Endothelial cell of umbilical vein (primary cell): ENCODE measurements at regions not wholly inside any gene's neighbourhood (a gene's known extent, or its start where the extent isn't known, plus 50 kb on each side); places are given as distances from the start of the nearest gene placed in this dataset.

Source experiments
- BruUV-seq: library from RNA; stranded (reverse); fragments of 400-500 nt; replicated peaks from 2 replicates; lab custom pipeline; 2021; lab: Mats Ljungman, UMichigan
- CTCF ChIA-PET: fragments of 300-600, 350-600 bp; sonication (Branson Sonifier 250); formaldehyde crosslinking; loops from one replicate; lab custom pipeline; 2021; ENCODE audit warnings: antibody characterized with exemption, inconsistent platforms; lab: Charles Lee
- POLR2A ChIA-PET: fragments of 300-600, 350-600 bp; sonication (Branson Sonifier 250); formaldehyde crosslinking; loops from one replicate; lab custom pipeline; 2021; ENCODE audit warnings: antibody characterized with exemption, inconsistent platforms; lab: Charles Lee
- DNase-seq: peaks from one replicate; pipeline ENCODE4 v3.0.0-alpha.2; 2011; ENCODE audit warnings: low read depth, low spot score
- FAIRE-seq: peaks from 2 replicates; lab custom pipeline; 2011; peaks lifted over from hg19 to GRCh38; lab: Jason Lieb, UNC
- H2AFZ ChIP-seq: 2 replicates; pipeline ENCODE4 v1.6.0; 2012; ENCODE audit warnings: low read depth, low read length, control low read depth, inconsistent platforms
- H3K27ac ChIP-seq: 2 replicates; pipeline ENCODE4 v1.5.1; 2011; ENCODE audit warnings: low read depth, mild to moderate bottlenecking, control low read depth, low read length, moderate library complexity; ENCODE audit not compliant: insufficient read depth
- H3K27me3 ChIP-seq, 2 experiments: 2 replicates each; pipeline versions ENCODE4 v1.6.0 to v1.6.1; 2011; ENCODE audit warnings: low read length in 2 of 2, mixed read lengths in 1 of 2; ENCODE audit not compliant: control insufficient read depth in 2 of 2, insufficient read depth in 2 of 2
- H3K36me3 ChIP-seq, 2 experiments: 2 replicates in 1 of 2; 3 replicates in 1 of 2; pipeline ENCODE4 v1.5.1; 2011; ENCODE audit warnings: low read length in 2 of 2, mild to moderate bottlenecking in 1 of 2, moderate library complexity in 1 of 2; ENCODE audit not compliant: control insufficient read depth in 2 of 2, insufficient read depth in 2 of 2; ENCODE audit errors: extremely low read depth in 1 of 2
- H3K4me1 ChIP-seq: 3 replicates; pipeline ENCODE4 v1.5.1; 2011; ENCODE audit warnings: mild to moderate bottlenecking, low read length; ENCODE audit not compliant: control insufficient read depth, insufficient read depth; ENCODE audit errors: extremely low read depth
- H3K4me2 ChIP-seq: 2 replicates; pipeline ENCODE4 v1.6.1; 2011; ENCODE audit warnings: low read length, control low read depth, mixed read lengths; ENCODE audit not compliant: insufficient read depth
- H3K4me3 ChIP-seq, 3 experiments: fragments of 200-600 bp in 1 of 3; sonication (generic), shearing (Covaris generic) in 1 of 3; replicated peaks in 1 of 3; 2 replicates each; pipeline ENCODE4 v1.5.1; 2011 to 2016; ENCODE audit warnings: control low read depth in 3 of 3, low read length in 3 of 3, mild to moderate bottlenecking in 2 of 3, inconsistent platforms in 1 of 3, low read depth in 1 of 3, moderate library complexity in 1 of 3; ENCODE audit not compliant: insufficient read depth in 1 of 3
- H3K79me2 ChIP-seq: 2 replicates; pipeline ENCODE4 v1.6.0; 2012; ENCODE audit warnings: low read length, inconsistent platforms; ENCODE audit not compliant: control insufficient read depth, insufficient read depth
- H3K9ac ChIP-seq: replicated peaks from 2 replicates; pipeline ENCODE3; 2011; ENCODE audit warnings: low read length, control low read depth; ENCODE audit not compliant: insufficient read depth; ENCODE audit errors: extremely low read depth
- H3K9me1 ChIP-seq: replicated peaks from 3 replicates; pipeline ENCODE4 v1.6.0; 2011; ENCODE audit warnings: mild to moderate bottlenecking, low read length; ENCODE audit not compliant: control insufficient read depth, insufficient read depth; ENCODE audit errors: extremely low read depth
- H3K9me3 ChIP-seq: replicated peaks from 2 replicates; pipeline ENCODE4 v1.5.1; 2012; ENCODE audit warnings: low read length, inconsistent platforms; ENCODE audit not compliant: control insufficient read depth, insufficient read depth
- H4K20me1 ChIP-seq: replicated peaks from 2 replicates; pipeline ENCODE3; 2011; ENCODE audit warnings: mild to moderate bottlenecking, low read length; ENCODE audit not compliant: control insufficient read depth, insufficient read depth; ENCODE audit errors: extremely low read depth
- CTCF ChIP-seq, 2 donors: IDR thresholded peaks; 1 replicate in 1 of 2; 2 replicates in 1 of 2; pipeline ENCODE4 v1.5.1; 2011; ENCODE audit warnings: low read length in 2 of 2, mild to moderate bottlenecking in 2 of 2, moderate library complexity in 2 of 2, control low read depth in 1 of 2, inconsistent platforms in 1 of 2, low read depth in 1 of 2; ENCODE audit not compliant: insufficient read depth in 1 of 2; ENCODE audit errors: extremely low read depth in 1 of 2
- FOS ChIP-seq: IDR thresholded peaks from 2 replicates; pipeline ENCODE4 v1.6.1; 2011; ENCODE audit warnings: mild to moderate bottlenecking, low read length, moderate library complexity, borderline replicate concordance; ENCODE audit not compliant: insufficient read depth
- MYC ChIP-seq: IDR thresholded peaks from one replicate; pipeline ENCODE4 v1.6.1; 2011; ENCODE audit warnings: mild to moderate bottlenecking, low read depth, low read length
- dilution Hi-C: fragments of 300-500 bp; cut with MboI; formaldehyde crosslinking; loops from one replicate; pipeline ENCODE4 v1.15.0; 2019; ENCODE audit warnings: low sequenced_read_pairs; ENCODE audit not compliant: extremely low pct_ligation_motif_present
- intact Hi-C: fragments of 100-400 bp; cut with micrococcal nuclease; formaldehyde crosslinking; loops from one replicate; pipeline ENCODE4 v1.10.0; 2022

- dilution Hi-C loops: no loop called here
- Histone ChIP-seq H3K27me3 (no peaks in the 10 kb centered on the region), H3K27ac (no peak overlapping the region), H3K4me3 (no peak overlapping the region), H3K36me3 (no peaks in the 10 kb centered on the region), H4K20me1 (no peaks in the 10 kb centered on the region), H2AFZ (no peak overlapping the region), H3K9ac (no peak overlapping the region), H3K4me1 (no peaks in the 10 kb centered on the region), H3K9me1 (no peaks in the 10 kb centered on the region), H3K79me2 (no peaks in the 10 kb centered on the region), H3K4me2 (no peak overlapping the region), H3K9me3 (no peaks in the 10 kb centered on the region)
- CTCF ChIA-PET: no interaction called here
- FAIRE-seq (no peak), DNase-seq (no peak)
- no TSS peak for BruUV-seq
- POLR2A ChIA-PET: no interaction called here
- TF ChIP-seq MYC (no peak), CTCF (IDR thresholded peaks at IDR 0.05; ENCODE audit: extremely low read depth in 1 of 2, insufficient read depth in 1 of 2, low read depth in 1 of 2, low read length in 2 of 2) (no peak)
- intact Hi-C loops: no loop called here
Observed at GRCh38 chr4:123929565-123929964, 533.0 kb downstream of the SPRY1 start.

- CTCF ChIA-PET: interaction anchor here (1.0 kb wide), 1 partner anchor 12 kb away, joined by 3 read pairs; no protein-coding TSS in a partner anchor
- Histone ChIP-seq H4K20me1 (no peaks in the 10 kb centered on the region), H3K9me3 (no peaks in the 10 kb centered on the region), H3K4me2 (no peak overlapping the region), H3K9ac (no peak overlapping the region), H3K79me2 (no peaks in the 10 kb centered on the region), H3K4me3 (no peak overlapping the region), H2AFZ (no peak overlapping the region), H3K9me1 (no peaks in the 10 kb centered on the region), H3K4me1 (peaks cover 3% of the 10 kb centered on the region), H3K27ac (no peak overlapping the region), H3K27me3 (no peaks in the 10 kb centered on the region), H3K36me3 (no peaks in the 10 kb centered on the region)
- DNase-seq (no peak), FAIRE-seq (no peak)
- intact Hi-C loops (no loop called here), dilution Hi-C loops (no loop called here)
- BruUV-seq: no TSS peak
- POLR2A ChIA-PET: no interaction called here
- TF ChIP-seq MYC (no peak), FOS (peak; percentile 27)
Observed at GRCh38 chr4:123930996-123931395, 534.4 kb downstream of the SPRY1 start.
